ENCODE measurements at regions not wholly inside any gene's neighbourhood (a gene's known extent, or its start where the extent isn't known, plus 50 kb on each side); places are given as distances from the start of the nearest gene placed in this dataset.

- Mint-ChIP-seq H3K4me3 (ENCODE audit: unreplicated experiment) (no peak overlapping the region), H3K27ac (ENCODE audit: unreplicated experiment) (no peak overlapping the region), H3K9me3 (ENCODE audit: unreplicated experiment) (no peaks in the 10 kb centered on the region), H3K36me3 (ENCODE audit: low read depth, unreplicated experiment) (no peaks in the 10 kb centered on the region), H3K27me3 (ENCODE audit: unreplicated experiment) (no peaks in the 10 kb centered on the region), H3K4me1 (ENCODE audit: unreplicated experiment) (peaks cover 4% of the 10 kb centered on the region)
- no peak for TF ChIP-seq CTCF (IDR thresholded peaks at IDR 0.05; ENCODE audit: unreplicated experiment)
- DNase-seq (ENCODE audit: low spot score), result no peak
These were observed 1515.7 kb upstream of the TENM3 start for GRCh38 chr4:180727478-180727877.

- Mint-ChIP-seq H3K4me1 (ENCODE audit: unreplicated experiment) (no peaks in the 10 kb centered on the region), H3K36me3 (ENCODE audit: low read depth, unreplicated experiment) (no peaks in the 10 kb centered on the region), H3K4me3 (ENCODE audit: unreplicated experiment) (no peak overlapping the region), H3K27ac (ENCODE audit: unreplicated experiment) (no peak overlapping the region), H3K9me3 (ENCODE audit: unreplicated experiment) (no peaks in the 10 kb centered on the region), H3K27me3 (ENCODE audit: unreplicated experiment) (no peaks in the 10 kb centered on the region)
- no peak for DNase-seq (ENCODE audit: low spot score)
- TF ChIP-seq CTCF (IDR thresholded peaks at IDR 0.05; ENCODE audit: unreplicated experiment), result no peak
These were observed 1508.3 kb upstream of the TENM3 start for GRCh38 chr4:180734753-180735432.

- Mint-ChIP-seq H3K27ac (ENCODE audit: unreplicated experiment) (no peak overlapping the region), H3K4me3 (ENCODE audit: unreplicated experiment) (no peak overlapping the region), H3K4me1 (ENCODE audit: unreplicated experiment) (no peaks in the 10 kb centered on the region), H3K27me3 (ENCODE audit: unreplicated experiment) (peaks cover 1% of the 10 kb centered on the region), H3K36me3 (ENCODE audit: low read depth, unreplicated experiment) (no peaks in the 10 kb centered on the region), H3K9me3 (ENCODE audit: unreplicated experiment) (no peaks in the 10 kb centered on the region)
- no peak for TF ChIP-seq CTCF (IDR thresholded peaks at IDR 0.05; ENCODE audit: unreplicated experiment)
- DNase-seq (ENCODE audit: low spot score), result no peak
These were observed 1501.5 kb upstream of the TENM3 start for GRCh38 chr4:180741703-180742102.

- H3K27ac Mint-ChIP-seq (ENCODE audit: unreplicated experiment), result no peak overlapping the region
- peaks cover 1% of the 10 kb centered on the region for H3K27me3 Mint-ChIP-seq (ENCODE audit: unreplicated experiment)
- H3K36me3 Mint-ChIP-seq (ENCODE audit: low read depth, unreplicated experiment), result no peaks in the 10 kb centered on the region
- H3K4me3 Mint-ChIP-seq (ENCODE audit: unreplicated experiment), result no peak overlapping the region
- no peaks in the 10 kb centered on the region for H3K9me3 Mint-ChIP-seq (ENCODE audit: unreplicated experiment)
- TF ChIP-seq CTCF (IDR thresholded peaks at IDR 0.05; ENCODE audit: unreplicated experiment), result no peak
- H3K4me1 Mint-ChIP-seq (ENCODE audit: unreplicated experiment), result no peaks in the 10 kb centered on the region
- no peak for DNase-seq (ENCODE audit: low spot score)
These were observed 1498.2 kb upstream of the TENM3 start for GRCh38 chr4:180745019-180745418.

- H3K4me3 Mint-ChIP-seq (ENCODE audit: unreplicated experiment), result no peak overlapping the region
- H3K36me3 Mint-ChIP-seq (ENCODE audit: low read depth, unreplicated experiment), result peaks cover 5% of the 10 kb centered on the region
- H3K9me3 Mint-ChIP-seq (ENCODE audit: unreplicated experiment), result peaks cover 4% of the 10 kb centered on the region
- TF ChIP-seq CTCF (IDR thresholded peaks at IDR 0.05; ENCODE audit: unreplicated experiment), result no peak
- H3K4me1 Mint-ChIP-seq (ENCODE audit: unreplicated experiment), result no peaks in the 10 kb centered on the region
- no peaks in the 10 kb centered on the region for H3K27me3 Mint-ChIP-seq (ENCODE audit: unreplicated experiment)
- no peak for DNase-seq (ENCODE audit: low spot score)
- no peak overlapping the region for H3K27ac Mint-ChIP-seq (ENCODE audit: unreplicated experiment)
These were observed 1492.2 kb upstream of the TENM3 start for GRCh38 chr4:180751009-180751408.

Measured in endothelial cell (in vitro differentiated cells).